HG02763 (cell line): ENCODE measurements at regions not wholly inside any gene's neighbourhood (a gene's known extent, or its start where the extent isn't known, plus 50 kb on each side); places are given as distances from the start of the nearest gene placed in this dataset.

ENCODE experiments used
- ATAC-seq: cut with Tn5 transposase; IDR thresholded peaks from one replicate; pipeline ENCODE4 v1.9.1; 2021; ENCODE audit warnings: mild to moderate bottlenecking, moderate library complexity; ENCODE audit not compliant: unreplicated experiment

DNA sequence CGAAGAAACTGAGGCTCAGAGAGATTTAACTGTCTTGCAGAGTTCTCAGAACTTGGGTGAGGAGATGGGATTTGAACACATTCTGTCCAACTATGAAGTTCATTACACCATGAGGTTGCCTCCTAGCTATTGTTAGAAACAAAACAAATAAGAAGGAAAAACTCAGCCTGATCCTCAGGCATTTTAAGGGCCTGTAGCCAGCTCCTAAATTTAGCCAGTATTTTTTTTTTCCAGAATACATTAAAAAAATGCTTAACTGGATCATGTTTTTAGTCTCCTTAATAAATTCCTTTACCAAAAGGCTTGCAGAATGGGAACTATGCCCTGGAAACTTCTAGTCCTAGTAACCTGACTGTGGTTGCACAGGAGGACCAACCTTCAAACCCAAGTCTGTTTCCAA, 212.0 kb downstream of the CSNK2A3 start:
- no peak for ATAC-seq

DNA sequence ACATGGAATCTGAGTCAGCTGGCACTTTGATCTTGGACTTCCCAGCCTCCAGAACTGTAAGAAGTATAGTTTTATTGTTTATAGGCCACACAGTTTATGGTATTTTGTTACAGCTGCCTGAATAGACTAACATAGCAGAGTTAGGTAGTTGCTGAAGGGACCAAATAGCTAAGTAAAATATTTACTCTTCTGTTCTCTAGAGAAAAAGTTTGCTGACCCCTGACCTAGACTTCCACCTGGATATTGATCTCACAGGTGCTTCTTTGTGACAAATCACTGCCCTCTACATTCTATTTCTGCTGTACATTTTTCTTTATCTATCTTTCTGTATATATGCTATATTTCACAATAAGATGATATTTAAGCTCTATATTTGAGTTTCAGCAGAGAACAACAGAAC, 212.5 kb downstream of the CSNK2A3 start:
- ATAC-seq, result no peak

DNA sequence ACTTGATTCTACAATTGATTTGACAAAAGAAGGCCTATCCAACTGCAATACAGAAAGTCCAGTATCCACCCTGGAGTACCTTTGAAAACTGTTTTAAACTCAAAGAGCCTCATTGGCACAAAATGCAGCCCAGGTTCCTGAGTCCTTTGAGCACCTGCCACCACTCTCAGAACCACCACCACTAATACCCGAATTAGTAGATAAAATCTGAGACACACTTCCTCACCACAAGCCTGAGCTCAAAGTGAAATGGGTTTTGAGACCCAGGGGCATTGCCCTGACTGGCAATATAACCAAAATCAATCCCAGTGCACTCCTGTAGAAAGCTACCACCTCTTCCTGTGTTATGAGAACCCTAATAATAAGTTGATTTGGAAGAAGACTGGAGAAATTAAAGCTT, 215.7 kb downstream of the CSNK2A3 start:
- no peak for ATAC-seq

DNA sequence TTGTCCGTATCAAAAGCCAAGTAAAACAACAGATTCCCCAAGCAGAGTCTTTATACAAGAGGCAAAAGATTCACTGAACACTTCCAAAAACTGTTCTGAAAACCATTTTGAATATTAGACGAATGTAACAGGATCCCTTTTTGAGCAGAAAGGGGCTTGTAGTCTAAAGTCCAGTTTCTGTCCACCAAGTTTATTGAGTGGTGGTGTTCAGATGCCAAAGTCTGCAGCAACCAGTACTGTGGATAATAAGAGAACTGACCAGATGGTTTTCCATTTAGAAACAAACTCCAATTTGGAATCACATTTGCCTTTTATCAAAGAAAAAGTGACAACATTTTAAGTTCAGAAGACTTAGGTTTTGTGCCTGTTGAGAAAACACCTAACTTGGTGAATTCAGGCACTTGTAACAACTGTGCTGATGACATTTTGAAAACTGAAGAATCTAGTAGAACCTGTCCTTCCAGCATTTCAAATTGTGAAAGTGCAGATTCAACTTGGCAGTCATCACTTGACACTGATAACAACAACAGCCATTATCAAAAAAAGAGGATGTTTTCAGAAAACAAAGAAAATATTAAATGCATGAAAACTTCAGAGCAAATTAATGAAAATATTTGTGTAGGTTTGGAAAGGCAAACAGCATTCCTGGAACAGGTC, 217.1 kb downstream of the CSNK2A3 start:
- ATAC-seq, result no peak

DNA sequence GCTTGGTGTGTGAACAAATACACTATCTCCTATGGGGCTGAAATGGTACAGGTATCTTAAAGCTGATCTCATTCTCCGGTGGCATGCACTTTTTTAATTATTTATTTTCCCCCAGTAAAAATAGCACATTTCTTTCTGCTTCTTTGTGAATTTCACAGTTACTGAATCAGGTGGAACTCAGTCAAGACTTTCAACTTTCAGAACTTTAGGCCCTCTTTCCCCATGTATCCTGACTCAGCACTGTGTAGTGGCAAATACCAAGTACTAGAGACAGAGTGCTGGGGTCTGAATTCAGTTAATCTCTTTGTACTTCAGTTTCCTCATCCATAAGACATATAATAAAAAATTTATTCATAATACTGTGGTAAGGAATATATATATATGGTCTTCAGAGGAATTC, 223.9 kb downstream of the CSNK2A3 start:
- no peak for ATAC-seq

DNA sequence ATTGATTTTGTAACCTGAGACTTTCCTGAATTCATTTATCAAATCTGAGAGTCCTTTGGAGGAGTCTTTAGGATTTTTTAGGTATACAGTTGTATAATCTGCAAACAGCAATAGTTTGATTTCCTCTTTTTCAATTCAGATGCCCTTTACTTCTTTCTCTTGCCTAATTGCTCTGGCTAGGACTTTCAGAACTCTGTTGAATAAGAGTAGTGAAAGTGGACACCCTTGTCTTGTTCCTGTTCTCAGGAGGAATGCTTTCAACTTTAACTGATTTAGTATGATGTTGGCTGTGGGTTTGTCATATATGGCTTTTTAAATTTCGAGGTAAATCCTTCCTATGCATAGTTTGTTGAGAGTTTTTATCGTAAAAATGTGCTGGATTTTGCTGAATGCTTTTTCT, 227.4 kb downstream of the CSNK2A3 start:
- no peak for ATAC-seq

DNA sequence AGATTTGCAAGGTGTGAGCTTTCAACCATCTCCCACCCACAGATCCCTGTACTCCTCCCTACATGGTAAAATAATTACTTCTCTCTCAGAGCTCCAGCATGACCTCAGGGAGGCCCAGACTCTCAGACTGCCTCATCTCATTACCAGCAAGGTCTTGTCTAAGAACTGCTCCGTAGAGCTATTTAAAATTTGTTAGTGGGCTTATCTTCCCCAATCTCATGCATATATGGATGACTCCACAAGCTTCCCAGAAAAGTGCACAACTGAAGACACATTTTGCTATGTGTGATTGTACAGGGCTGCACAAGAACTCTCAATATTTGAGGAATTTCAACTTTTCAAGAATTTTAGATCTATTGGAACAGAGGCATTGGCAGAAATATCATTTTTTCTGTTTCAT, 230.3 kb downstream of the CSNK2A3 start:
- no peak for ATAC-seq

DNA sequence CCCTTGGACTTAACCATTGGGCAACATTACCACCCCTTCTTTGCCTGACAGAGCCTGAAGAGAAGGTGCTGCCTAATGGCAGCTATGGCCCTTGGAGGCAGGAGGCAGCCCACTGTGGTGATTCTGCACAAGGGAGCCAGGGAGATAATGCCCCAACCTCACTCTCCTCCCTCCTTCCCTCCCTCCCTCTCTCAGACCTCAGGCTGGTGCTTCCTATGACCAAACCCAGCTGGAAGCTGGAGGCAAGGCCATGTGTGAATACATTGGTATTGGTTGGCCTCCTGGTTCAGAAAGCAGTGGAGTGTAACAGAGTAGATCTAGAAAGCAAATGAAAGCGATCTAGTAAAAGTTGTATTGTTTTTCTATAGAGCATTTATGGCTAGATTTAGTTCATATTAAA, 233.1 kb downstream of the CSNK2A3 start:
- ATAC-seq, result no peak

DNA sequence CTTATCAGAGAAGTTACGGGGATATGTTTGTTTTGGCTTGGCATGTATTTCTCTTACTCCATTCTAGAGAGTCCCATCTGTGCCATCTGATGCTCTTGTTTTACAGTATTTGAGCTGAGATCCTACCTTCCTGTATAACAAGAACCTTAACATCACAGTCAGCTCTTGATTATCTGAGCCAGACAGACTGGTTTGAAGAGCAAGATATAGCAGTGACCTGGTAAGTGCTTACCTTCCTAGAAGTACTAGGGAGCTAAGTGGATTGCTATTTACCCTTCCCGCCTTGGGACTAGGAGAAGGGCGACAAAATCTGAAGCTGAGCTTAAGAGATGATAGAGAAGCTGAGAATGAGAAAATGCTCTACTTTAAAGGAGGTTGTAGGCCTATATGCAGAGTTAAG, 235.3 kb downstream of the CSNK2A3 start:
- no peak for ATAC-seq

DNA sequence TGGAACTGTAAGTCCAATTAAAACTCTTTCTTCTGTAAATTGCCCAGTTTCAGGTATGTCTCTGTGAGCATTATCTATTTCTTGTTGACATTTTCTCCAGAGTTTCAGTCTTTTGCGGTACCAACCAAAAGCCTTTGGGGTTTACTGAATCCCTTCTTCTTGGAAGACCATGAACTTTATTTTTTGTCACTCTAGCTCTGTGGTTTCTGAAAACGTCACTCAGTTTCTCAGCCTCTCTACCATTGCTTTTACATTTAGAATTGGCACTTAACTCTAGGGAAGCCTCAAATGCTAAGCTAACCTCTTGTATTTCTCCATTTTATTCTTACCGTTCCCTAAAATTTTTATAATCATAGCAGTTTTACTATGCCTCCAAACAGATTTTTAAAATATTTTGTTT, 237.6 kb downstream of the CSNK2A3 start:
- no peak for ATAC-seq

DNA sequence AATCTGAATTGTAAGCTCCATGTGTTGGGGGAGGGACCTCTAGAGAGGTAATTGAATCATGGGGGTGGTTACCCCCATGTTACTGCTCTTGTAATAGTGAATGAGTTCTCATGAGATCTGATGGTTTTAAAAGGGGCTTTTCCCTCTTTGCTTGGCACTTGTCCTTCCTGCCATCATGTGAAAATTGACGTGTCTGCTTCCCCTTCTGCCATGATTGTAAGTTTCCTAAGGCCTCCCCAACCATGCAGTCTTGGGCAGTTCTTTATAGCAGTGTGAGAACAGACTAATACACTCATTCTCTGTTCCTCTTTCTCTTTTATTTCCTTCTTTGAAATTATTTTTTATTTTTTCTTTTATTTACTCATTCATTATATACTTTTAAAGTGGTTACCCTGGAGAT, 239.4 kb downstream of the CSNK2A3 start:
- ATAC-seq, result no peak

DNA sequence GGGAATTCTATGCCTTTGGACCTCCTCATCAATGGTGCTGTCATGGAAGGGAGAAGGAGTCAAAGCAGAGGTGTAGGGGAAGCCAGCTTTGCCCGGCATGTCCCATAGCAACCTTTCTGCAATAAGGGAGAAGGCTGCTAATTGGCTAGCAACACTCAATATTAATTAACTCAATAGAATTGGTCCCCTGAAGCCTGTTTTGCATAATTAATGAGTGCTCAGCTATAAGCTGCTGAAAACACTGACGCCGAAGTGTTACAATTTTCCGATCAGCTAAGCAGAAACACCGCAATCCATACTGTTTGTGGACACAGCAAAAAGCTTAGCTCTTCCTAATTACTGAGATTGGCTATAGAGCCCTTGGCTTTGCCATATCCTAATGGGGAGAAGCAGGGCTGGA, 245.0 kb downstream of the CSNK2A3 start:
- ATAC-seq, result no peak

DNA sequence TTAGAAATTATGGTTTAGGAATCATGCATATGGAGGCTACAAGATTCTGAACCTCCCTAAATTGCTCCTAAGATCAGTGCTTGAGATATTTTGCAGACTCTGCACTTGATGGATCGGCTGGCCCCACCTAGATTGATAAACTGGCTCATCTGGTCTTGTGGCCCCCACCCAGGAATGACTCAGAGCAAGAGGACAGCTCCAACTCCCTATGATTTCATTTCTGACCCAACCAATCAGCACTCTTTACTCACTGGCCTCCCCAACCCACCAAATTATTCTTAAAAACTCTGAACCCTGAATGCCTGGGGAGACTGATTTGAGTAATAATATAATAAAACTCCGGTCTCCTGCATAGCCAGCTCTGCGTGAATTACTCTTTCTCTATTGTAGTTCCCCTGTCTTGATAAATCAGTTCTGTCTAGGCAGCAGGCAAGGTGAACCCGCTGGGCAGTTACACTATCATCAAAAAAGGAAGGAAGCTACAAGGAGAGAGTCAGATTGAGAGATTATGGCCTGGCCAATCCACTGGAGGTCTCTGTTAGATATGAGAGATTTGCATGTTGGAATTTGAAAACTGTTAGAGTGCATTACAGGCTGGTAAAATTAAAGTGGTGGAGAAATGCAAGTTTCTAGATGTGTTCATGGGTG, 245.8 kb downstream of the CSNK2A3 start:
- ATAC-seq, result no peak

DNA sequence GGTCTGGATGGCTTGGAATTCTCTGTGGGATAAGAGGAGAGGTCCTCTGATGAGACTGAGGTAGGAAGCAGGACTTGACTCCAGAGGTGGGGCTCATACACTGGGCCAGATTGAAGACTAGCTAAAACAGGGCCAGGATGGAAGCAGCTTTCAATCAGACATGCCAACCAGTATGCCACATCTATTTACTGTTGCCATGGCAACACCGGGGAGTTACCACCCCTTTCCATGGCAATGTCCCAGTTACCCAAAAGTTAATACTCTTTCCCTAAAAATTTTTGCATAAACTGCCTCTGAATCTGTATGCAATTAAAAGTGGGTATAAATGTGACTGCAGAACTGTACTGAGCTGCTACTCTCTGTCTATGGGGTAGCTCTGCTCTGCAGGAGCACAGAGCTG, 247.5 kb upstream of the ZBED5 start:
- no peak for ATAC-seq

DNA sequence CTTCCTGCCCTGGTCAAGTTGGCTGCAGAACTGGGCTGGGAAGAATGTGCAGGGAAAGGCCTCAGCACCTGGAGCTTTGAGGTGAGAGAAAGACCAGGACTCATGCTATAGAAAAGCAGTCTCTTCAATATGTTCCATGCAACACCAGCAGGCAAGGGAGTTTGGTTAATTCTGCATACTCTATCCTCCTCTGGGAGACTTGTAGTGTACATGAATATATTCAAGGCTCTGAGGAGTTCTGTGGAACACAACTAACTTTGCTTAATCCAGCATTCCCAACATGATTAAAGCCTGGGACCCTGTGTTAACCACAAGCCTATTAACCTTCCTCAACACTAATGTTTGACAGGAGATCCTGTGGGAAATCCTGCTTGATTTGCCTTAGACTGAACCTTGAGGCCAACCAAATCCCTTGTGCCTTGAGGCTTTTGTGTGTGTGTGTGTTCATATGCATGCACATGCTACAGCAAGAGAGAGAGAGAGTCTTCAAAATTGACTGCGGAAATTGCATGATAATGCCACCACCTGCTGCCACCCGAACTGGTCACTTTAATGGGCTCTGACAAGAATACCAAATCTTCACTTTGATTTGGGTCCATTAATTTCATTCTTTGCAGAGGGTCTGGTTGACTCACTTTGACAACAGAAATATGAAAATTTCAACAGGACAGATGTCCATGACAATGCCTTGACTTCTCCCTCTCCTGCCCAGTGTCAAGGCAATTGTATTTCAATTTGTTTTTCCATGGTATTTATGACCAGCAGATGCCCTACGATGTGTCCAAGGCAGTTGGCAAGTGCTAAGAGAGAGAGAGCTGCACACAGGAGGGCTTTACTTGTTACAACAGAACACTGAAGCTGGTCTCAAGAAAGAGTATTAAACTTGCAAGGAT, 238.2 kb upstream of the ZBED5 start:
- no peak for ATAC-seq

DNA sequence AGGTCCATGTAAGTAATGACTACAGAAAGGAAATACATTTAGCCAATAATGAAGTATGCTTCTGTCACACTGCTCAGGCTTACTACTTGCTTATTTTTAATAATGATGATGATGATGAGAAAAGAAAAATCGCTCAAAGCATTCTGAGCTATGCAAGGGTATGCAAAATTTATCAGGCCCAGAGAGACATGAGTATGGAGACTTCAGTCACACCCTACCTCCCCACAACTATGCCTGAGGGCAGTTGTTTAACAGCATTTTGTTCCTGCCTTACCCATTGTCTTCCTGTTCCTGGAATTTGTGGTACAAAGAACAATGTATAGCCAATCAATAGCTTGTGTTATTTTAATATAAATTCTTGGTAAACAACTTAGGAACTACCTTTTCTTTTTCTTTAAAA, 232.6 kb upstream of the ZBED5 start:
- no peak for ATAC-seq

DNA sequence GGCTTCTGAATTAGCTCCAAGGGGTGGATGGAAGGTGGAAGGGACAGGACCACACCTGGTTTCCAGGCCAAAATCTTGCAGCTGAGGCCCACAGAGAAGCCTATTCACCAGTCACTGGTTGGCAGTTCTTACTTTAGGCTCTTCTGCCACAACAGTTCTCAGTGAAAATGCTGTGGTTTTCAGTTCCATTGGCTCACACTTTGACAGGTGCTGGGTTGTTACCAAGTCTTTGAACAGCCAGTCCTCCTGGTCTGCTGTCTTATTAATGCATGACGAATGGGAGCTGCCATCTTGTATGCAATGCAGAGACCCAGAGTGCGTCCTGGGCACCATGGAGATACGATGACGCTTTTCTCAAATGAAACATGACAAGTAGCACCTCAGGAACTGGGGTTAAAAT, 232.0 kb upstream of the ZBED5 start:
- no peak for ATAC-seq

DNA sequence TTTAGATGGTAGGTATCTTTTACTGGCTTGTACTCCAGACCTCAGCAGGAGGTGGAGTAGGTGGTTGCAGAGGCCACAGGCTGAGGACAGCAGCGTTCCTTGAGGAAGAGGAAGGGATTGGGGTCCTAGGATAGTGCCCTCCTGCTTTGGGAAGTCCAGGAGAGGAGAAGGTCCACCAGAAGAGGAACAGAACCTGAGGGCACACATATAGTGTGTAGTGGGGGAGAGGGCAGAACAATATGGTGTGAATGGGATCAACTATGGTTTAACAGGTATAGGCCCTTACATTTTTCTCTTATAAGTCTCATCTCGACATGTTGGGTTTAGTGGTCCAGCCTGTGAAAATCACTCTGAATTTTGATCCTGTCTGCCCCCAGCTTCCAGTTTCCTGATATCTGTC, 229.1 kb upstream of the ZBED5 start:
- ATAC-seq, result no peak

DNA sequence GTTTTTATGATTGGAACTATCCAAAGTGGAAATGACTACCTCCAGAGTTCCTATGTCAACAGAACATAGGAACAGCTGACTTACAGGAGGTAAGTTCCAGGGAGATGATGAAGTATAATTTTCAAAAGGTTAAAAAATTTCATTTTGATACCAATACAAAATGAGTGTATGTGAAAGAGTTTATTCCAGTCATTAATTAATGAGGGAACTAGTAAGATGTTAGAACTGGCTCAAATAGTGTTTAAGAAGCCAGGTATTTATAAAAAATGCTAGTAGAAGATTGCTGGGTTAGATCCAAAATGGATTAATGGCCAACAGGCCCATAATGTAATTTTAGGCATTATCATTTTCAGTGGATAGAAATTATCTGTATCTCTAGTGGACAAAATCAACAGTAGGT, 227.7 kb upstream of the ZBED5 start:
- no peak for ATAC-seq

DNA sequence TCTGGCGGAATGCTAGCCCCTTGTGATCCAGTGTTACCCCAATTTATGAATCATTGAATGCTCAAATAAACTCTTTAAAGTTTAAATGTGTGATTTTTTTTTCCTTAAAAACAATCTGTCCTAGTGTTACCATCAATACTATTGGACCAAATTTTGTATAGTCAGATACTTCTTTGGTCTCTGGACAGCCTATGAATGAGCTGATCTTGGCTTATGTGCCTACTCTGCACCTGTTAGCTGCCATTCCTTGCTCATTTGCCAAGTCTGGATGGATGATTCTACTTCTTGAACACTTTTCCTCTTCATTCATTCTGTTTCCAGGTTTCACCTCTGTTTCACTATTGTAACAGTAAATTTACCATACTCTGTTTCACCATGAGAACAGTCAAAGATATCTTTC, 226.5 kb upstream of the ZBED5 start:
- no peak for ATAC-seq

DNA sequence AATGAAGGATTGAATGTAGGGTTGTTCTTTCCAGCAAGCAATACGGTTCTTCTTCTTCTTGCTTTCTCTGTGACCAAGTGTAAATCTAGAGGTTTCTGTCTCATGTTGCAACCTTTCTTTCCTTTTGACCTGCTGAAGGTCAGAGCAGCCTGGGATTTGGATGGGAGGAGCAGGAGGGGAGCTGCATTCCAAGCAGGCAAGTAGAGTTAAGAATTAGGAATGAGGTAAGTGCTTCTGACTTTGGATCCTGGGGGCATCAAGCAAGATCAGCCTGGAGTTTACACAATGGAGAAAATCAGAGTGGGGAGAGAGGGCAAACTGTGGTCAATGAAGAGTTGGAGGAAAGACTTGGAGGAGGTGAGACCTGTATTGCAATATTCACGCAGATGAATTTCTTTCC, 225.6 kb upstream of the ZBED5 start:
- ATAC-seq, result no peak

DNA sequence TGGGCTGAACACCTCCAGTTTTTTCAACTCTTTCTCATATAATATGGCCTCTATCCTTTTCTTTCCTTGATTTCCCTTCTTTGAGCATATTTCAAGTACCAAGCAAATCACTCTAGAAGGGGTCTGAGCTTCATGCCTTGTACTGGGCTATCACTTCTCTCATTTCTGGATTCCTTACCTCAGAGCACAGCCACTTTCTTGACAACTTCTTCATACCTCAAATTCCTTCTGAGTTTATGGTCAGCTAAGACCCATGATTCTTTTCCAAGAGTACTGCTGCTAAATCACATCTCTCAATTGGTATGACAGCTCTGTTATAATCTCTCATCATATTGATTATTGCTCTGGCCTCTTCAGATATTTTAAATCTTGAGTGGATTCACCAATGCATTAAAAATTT, 224.8 kb upstream of the ZBED5 start:
- ATAC-seq, result no peak
